Trophoblast cell (in vitro differentiated cells and primary cell): ENCODE measurements at regions not wholly inside any gene's neighbourhood (a gene's known extent, or its start where the extent isn't known, plus 50 kb on each side); places are given as distances from the start of the nearest gene placed in this dataset.

Experiments
- DNase-seq, 2 donors: peaks; one replicate each; pipeline ENCODE4 v3.0.0-alpha.2; 2016
- H2AFZ ChIP-seq: 2 replicates; pipeline ENCODE4 v1.6.1; 2013; ENCODE audit warnings: low read length, moderate library complexity, mild to moderate bottlenecking; ENCODE audit not compliant: insufficient read depth, poor library complexity
- H2AK5ac ChIP-seq: 2 replicates; pipeline ENCODE4 v1.6.1; 2013; ENCODE audit warnings: mild to moderate bottlenecking, low read length
- H2BK120ac ChIP-seq: 2 replicates; pipeline ENCODE4 v1.6.1; 2013; ENCODE audit warnings: low read length, mild to moderate bottlenecking, moderate library complexity; ENCODE audit not compliant: insufficient read depth, poor library complexity
- H2BK12ac ChIP-seq: 2 replicates; pipeline ENCODE4 v1.6.1; 2013; ENCODE audit warnings: mild to moderate bottlenecking, low read length, moderate library complexity
- H2BK5ac ChIP-seq: 2 replicates; pipeline ENCODE4 v1.6.1; 2013; ENCODE audit warnings: low read length, low read depth, moderate library complexity, mild to moderate bottlenecking; ENCODE audit not compliant: poor library complexity
- H3K14ac ChIP-seq: 2 replicates; pipeline ENCODE4 v1.6.1; 2013; ENCODE audit warnings: mild to moderate bottlenecking, low read length
- H3K18ac ChIP-seq: 2 replicates; pipeline ENCODE4 v1.6.1; 2013; ENCODE audit warnings: mild to moderate bottlenecking, low read length
- H3K23ac ChIP-seq: 2 replicates; pipeline ENCODE4 v1.6.1; 2013; ENCODE audit warnings: low read length
- H3K27ac ChIP-seq: 2 replicates; pipeline ENCODE4 v1.5.1; 2013; ENCODE audit warnings: low read depth, mild to moderate bottlenecking, inconsistent platforms, low read length, moderate library complexity
- H3K27me3 ChIP-seq: 2 replicates; pipeline ENCODE4 v1.6.1; 2013; ENCODE audit warnings: inconsistent platforms, mild to moderate bottlenecking, low read length, moderate library complexity; ENCODE audit not compliant: insufficient read depth
- H3K36me3 ChIP-seq, 2 experiments: 1 replicate in 1 of 2; 2 replicates in 1 of 2; pipeline ENCODE4 v1.6.1; 2013; ENCODE audit warnings: low read length in 2 of 2, mild to moderate bottlenecking in 2 of 2, moderate library complexity in 1 of 2; ENCODE audit not compliant: insufficient read depth in 2 of 2, control insufficient read depth in 1 of 2
- H3K4ac ChIP-seq: 2 replicates; pipeline ENCODE4 v1.6.1; 2013; ENCODE audit warnings: low read depth, mild to moderate bottlenecking, low read length, moderate library complexity
- H3K4me1 ChIP-seq, 2 experiments: 1 replicate in 1 of 2; 2 replicates in 1 of 2; pipeline ENCODE4 v1.6.1; 2013; ENCODE audit warnings: low read length in 2 of 2, mild to moderate bottlenecking in 2 of 2, moderate library complexity in 1 of 2; ENCODE audit not compliant: insufficient read depth in 2 of 2, control insufficient read depth in 1 of 2
- H3K4me2 ChIP-seq: 2 replicates; pipeline ENCODE4 v1.6.1; 2013; ENCODE audit warnings: inconsistent platforms, mild to moderate bottlenecking, low read length, moderate library complexity
- H3K4me3 ChIP-seq: 2 replicates; pipeline ENCODE4 v1.5.1; 2013; ENCODE audit warnings: mild to moderate bottlenecking, low read depth, low read length, inconsistent platforms
- H3K79me1 ChIP-seq: one replicate; pipeline ENCODE4 v1.6.1; 2013; ENCODE audit warnings: low read length
- H3K79me2 ChIP-seq: 2 replicates; pipeline ENCODE4 v1.6.1; 2013; ENCODE audit warnings: low read length, mild to moderate bottlenecking; ENCODE audit not compliant: control insufficient read depth, insufficient read depth, poor library complexity
- H3K9ac ChIP-seq: 2 replicates; pipeline ENCODE4 v1.6.1; 2013; ENCODE audit warnings: mild to moderate bottlenecking, low read length
- H3K9me3 ChIP-seq: 2 replicates; pipeline ENCODE4 v1.6.1; 2013; ENCODE audit warnings: low read depth, mild to moderate bottlenecking, control low read depth, inconsistent platforms, low read length; ENCODE audit not compliant: insufficient read depth
- H4K12ac ChIP-seq: 2 replicates; pipeline ENCODE4 v1.6.1; 2013; ENCODE audit warnings: low read depth, mild to moderate bottlenecking, low read length, moderate library complexity
- H4K8ac ChIP-seq: 2 replicates; pipeline ENCODE4 v1.6.1; 2013; ENCODE audit warnings: low read depth, mild to moderate bottlenecking, low read length, moderate library complexity
- H4K91ac ChIP-seq: one replicate; pipeline ENCODE4 v1.6.1; 2013; ENCODE audit warnings: low read depth, mild to moderate bottlenecking, low read length, moderate library complexity
- WGBS: extraction: QIAGEN DNeasy Blood & Tissue Kit; methylation state at CpG from one replicate; pipeline ENCODE4 v1.1.7; 2013; ENCODE audit warnings: missing lambda C conversion rate; ENCODE audit not compliant: insufficient read length, insufficient coverage; ENCODE audit errors: extremely low coverage; 5-methylcytosine and 5-hydroxymethylcytosine counted together

GRCh38 chr11:88414385-88414861, 76.9 kb upstream of the CTSC start:
- Histone ChIP-seq H3K4me1 (peaks cover 0 to 2% of the 10 kb centered on the region in 2 experiments), H4K91ac (no peak overlapping the region), H3K9ac (no peak overlapping the region), H3K4me2 (no peak overlapping the region), H3K18ac (no peak overlapping the region), H3K9me3 (no peaks in the 10 kb centered on the region), H2BK120ac (no peak overlapping the region), H2AK5ac (no peak overlapping the region), H3K27ac (no peak overlapping the region), H3K27me3 (no peaks in the 10 kb centered on the region), H2AFZ (no peak overlapping the region), H3K14ac (no peak overlapping the region), H4K8ac (no peak overlapping the region), H2BK5ac (no peak overlapping the region), H2BK12ac (no peak overlapping the region), H3K4ac (no peak overlapping the region), H4K12ac (no peak overlapping the region), H3K79me2 (no peaks in the 10 kb centered on the region), H3K36me3 (no peaks in the 10 kb centered on the region), H3K4me3 (no peak overlapping the region), H3K79me1 (peaks cover 2% of the 10 kb centered on the region), H3K23ac (no peak overlapping the region)
- no peak for DNase-seq
- no CpG with 5 or more reads among the region's 5 CpGs for WGBS

GRCh38 chr11:88411265-88411664, 73.7 kb upstream of the CTSC start:
- Histone ChIP-seq H3K23ac (no peak overlapping the region), H3K4ac (no peak overlapping the region), H3K4me2 (no peak overlapping the region), H2BK120ac (no peak overlapping the region), H3K36me3 (no peaks in the 10 kb centered on the region), H3K27ac (no peak overlapping the region), H3K79me2 (no peaks in the 10 kb centered on the region), H3K4me3 (no peak overlapping the region), H3K79me1 (peaks cover 2% of the 10 kb centered on the region), H3K18ac (no peak overlapping the region), H4K8ac (no peak overlapping the region), H3K27me3 (no peaks in the 10 kb centered on the region), H3K4me1 (no peaks in the 10 kb centered on the region), H3K9me3 (no peaks in the 10 kb centered on the region), H3K9ac (no peak overlapping the region), H4K12ac (no peak overlapping the region), H2AK5ac (no peak overlapping the region), H2AFZ (no peak overlapping the region), H2BK12ac (no peak overlapping the region), H2BK5ac (no peak overlapping the region), H4K91ac (no peak overlapping the region), H3K14ac (no peak overlapping the region)
- DNase-seq, result no peak

GRCh38 chr11:88410656-88411055, 73.1 kb upstream of the CTSC start:
- no peak overlapping the region for H3K4ac ChIP-seq
- no peak overlapping the region for H2BK120ac ChIP-seq
- H2BK12ac ChIP-seq, result no peak overlapping the region
- no peaks in the 10 kb centered on the region for H3K36me3 ChIP-seq
- H3K79me1 ChIP-seq, result peaks cover 2% of the 10 kb centered on the region
- no peak overlapping the region for H4K91ac ChIP-seq
- no peak overlapping the region for H3K4me2 ChIP-seq
- H3K27me3 ChIP-seq, result no peaks in the 10 kb centered on the region
- H3K4me1 ChIP-seq, result no peaks in the 10 kb centered on the region
- no peak overlapping the region for H3K14ac ChIP-seq
- peak in 1 of 2 donors; percentile 32 for DNase-seq
- H2AFZ ChIP-seq, result no peak overlapping the region
- H3K27ac ChIP-seq, result no peak overlapping the region
- H4K12ac ChIP-seq, result no peak overlapping the region
- no peak overlapping the region for H3K23ac ChIP-seq
- H3K79me2 ChIP-seq, result no peaks in the 10 kb centered on the region
- H2AK5ac ChIP-seq, result no peak overlapping the region
- H3K9ac ChIP-seq, result no peak overlapping the region
- H3K18ac ChIP-seq, result no peak overlapping the region
- H4K8ac ChIP-seq, result no peak overlapping the region
- no peak overlapping the region for H3K4me3 ChIP-seq
- no CpG with 5 or more reads among the region's 3 CpGs for WGBS
- H3K9me3 ChIP-seq, result no peaks in the 10 kb centered on the region
- no peak overlapping the region for H2BK5ac ChIP-seq

GRCh38 chr11:88410056-88410455, 72.5 kb upstream of the CTSC start:
- H3K4ac ChIP-seq, result no peak overlapping the region
- H3K79me1 ChIP-seq, result peaks cover 2% of the 10 kb centered on the region
- no peak overlapping the region for H4K91ac ChIP-seq
- no peaks in the 10 kb centered on the region for H3K9me3 ChIP-seq
- H3K14ac ChIP-seq, result no peak overlapping the region
- no peak overlapping the region for H3K4me2 ChIP-seq
- no peak overlapping the region for H3K9ac ChIP-seq
- no peak overlapping the region for H2AFZ ChIP-seq
- H2AK5ac ChIP-seq, result no peak overlapping the region
- no peak overlapping the region for H2BK12ac ChIP-seq
- H2BK5ac ChIP-seq, result no peak overlapping the region
- H3K23ac ChIP-seq, result no peak overlapping the region
- H3K18ac ChIP-seq, result no peak overlapping the region
- H3K27me3 ChIP-seq, result no peaks in the 10 kb centered on the region
- no peaks in the 10 kb centered on the region for H3K36me3 ChIP-seq
- H3K27ac ChIP-seq, result no peak overlapping the region
- no peak overlapping the region for H4K8ac ChIP-seq
- no peak overlapping the region for H2BK120ac ChIP-seq
- H3K4me3 ChIP-seq, result no peak overlapping the region
- H3K4me1 ChIP-seq, result no peaks in the 10 kb centered on the region
- no peaks in the 10 kb centered on the region for H3K79me2 ChIP-seq
- DNase-seq, result no peak
- no peak overlapping the region for H4K12ac ChIP-seq
- WGBS, result no CpG with 5 or more reads among the region's 4 CpGs
